Midbrain (tissue), 1 donor: ENCODE measurements at regions not wholly inside any gene's neighbourhood (a gene's known extent, or its start where the extent isn't known, plus 50 kb on each side); places are given as distances from the start of the nearest gene placed in this dataset.
"Not testable (repeated sequence)": the region's sequence is repeated elsewhere in the genome, so short reads cannot be mapped to it uniquely, and the experiment has no call there.

ENCODE experiments used
- DNase-seq: peaks from one replicate; lab custom pipeline; 2025; lab: John Stamatoyannopoulos, UW

- no peak for DNase-seq
Observed at GRCh38 chr3:105293441-105293840, 73.3 kb upstream of the ALCAM start.

- DNase-seq = not testable (repeated sequence)
Observed at GRCh38 chr3:105296182-105296822, 70.4 kb upstream of the ALCAM start.

- DNase-seq = no peak
Observed at GRCh38 chr3:105304487-105304886, 62.2 kb upstream of the ALCAM start.

- DNase-seq = no peak
Observed at GRCh38 chr3:105315144-105315543, 51.6 kb upstream of the ALCAM start.

GRCh38 chr3:105315815-105316214 is 50.9 kb upstream of the ALCAM start:
- DNase-seq = no peak

GRCh38 chr3:105316331-105316730 is 50.4 kb upstream of the ALCAM start:
- DNase-seq = no peak
